ENCODE measurements at regions not wholly inside any gene's neighbourhood (a gene's known extent, or its start where the extent isn't known, plus 50 kb on each side); places are given as distances from the start of the nearest gene placed in this dataset.
A peak's percentile ranks its signal among the peaks of the same experiment; 100 is the strongest.

- Mint-ChIP-seq H3K4me1 (no peaks in the 10 kb centered on the region), H3K4me3 (no peak overlapping the region), H3K36me3 (no peaks in the 10 kb centered on the region), H3K27ac (no peak overlapping the region), H3K9me3 (peaks cover 0 to 35% (median 6%) of the 10 kb centered on the region in 8 donors), H3K27me3 (no peaks in the 10 kb centered on the region)
- H3K4me3 ChIP-seq (ENCODE audit: low read length in 2 of 2), result no peak overlapping the region
- no peaks in the 10 kb centered on the region for H3K4me1 ChIP-seq (ENCODE audit: insufficient read depth, low read length)
- H3K27ac ChIP-seq (ENCODE audit: low read depth, low read length), result no peak overlapping the region
- no peaks in the 10 kb centered on the region for H3K36me3 ChIP-seq (ENCODE audit: insufficient read depth, low read length)
- ChIA-PET CTCF (ENCODE audit: partially characterized antibody) (no interaction called here), POLR2A (ENCODE audit: partially characterized antibody) (no interaction called here)
- H3K27me3 ChIP-seq (ENCODE audit: insufficient read depth, low read length), result no peaks in the 10 kb centered on the region
- no peak for DNase-seq
- no peaks in the 10 kb centered on the region for H3K9me3 ChIP-seq (ENCODE audit: control insufficient read depth in 1 of 2, low read length in 2 of 2)
- intact Hi-C loops (cut with micrococcal nuclease), result no loop called here
Observed at GRCh38 chr9:14004110-14004509, 309.8 kb downstream of the NFIB start.

- intact Hi-C loops (cut with micrococcal nuclease), result no loop called here
- no peaks in the 10 kb centered on the region for H3K27me3 Mint-ChIP-seq
- Histone ChIP-seq H3K9me3 (ENCODE audit: control insufficient read depth in 1 of 2, low read length in 2 of 2) (no peaks in the 10 kb centered on the region), H3K4me1 (ENCODE audit: insufficient read depth, low read length) (no peaks in the 10 kb centered on the region), H3K4me3 (ENCODE audit: low read length in 2 of 2) (no peak overlapping the region), H3K27ac (ENCODE audit: low read depth, low read length) (no peak overlapping the region), H3K27me3 (ENCODE audit: insufficient read depth, low read length) (no peaks in the 10 kb centered on the region), H3K36me3 (ENCODE audit: insufficient read depth, low read length) (no peaks in the 10 kb centered on the region)
- H3K36me3 Mint-ChIP-seq, result no peaks in the 10 kb centered on the region
- POLR2A ChIA-PET (ENCODE audit: partially characterized antibody), result no interaction called here
- CTCF ChIA-PET (ENCODE audit: partially characterized antibody), result no interaction called here
- H3K9me3 Mint-ChIP-seq, result peaks cover 0 to 34% (median 13%) of the 10 kb centered on the region in 8 donors
- no peaks in the 10 kb centered on the region for H3K4me1 Mint-ChIP-seq
- no peak for DNase-seq
- H3K4me3 Mint-ChIP-seq, result no peak overlapping the region
- H3K27ac Mint-ChIP-seq, result no peak overlapping the region
Observed at GRCh38 chr9:13994240-13994639, 319.7 kb downstream of the NFIB start.

- Histone ChIP-seq H3K4me1 (ENCODE audit: insufficient read depth, low read length) (no peaks in the 10 kb centered on the region), H3K27ac (ENCODE audit: low read depth, low read length) (no peak overlapping the region), H3K4me3 (ENCODE audit: low read length in 2 of 2) (no peak overlapping the region), H3K27me3 (ENCODE audit: insufficient read depth, low read length) (no peaks in the 10 kb centered on the region), H3K36me3 (ENCODE audit: insufficient read depth, low read length) (no peaks in the 10 kb centered on the region), H3K9me3 (ENCODE audit: control insufficient read depth in 1 of 2, low read length in 2 of 2) (no peaks in the 10 kb centered on the region)
- Mint-ChIP-seq H3K36me3 (no peaks in the 10 kb centered on the region), H3K4me3 (no peak overlapping the region), H3K27ac (no peak overlapping the region), H3K4me1 (no peaks in the 10 kb centered on the region), H3K9me3 (peaks cover 0 to 30% (median 12%) of the 10 kb centered on the region in 8 donors), H3K27me3 (no peaks in the 10 kb centered on the region)
- ChIA-PET POLR2A (ENCODE audit: partially characterized antibody) (no interaction called here), CTCF (ENCODE audit: partially characterized antibody) (no interaction called here)
- DNase-seq, result no peak
- intact Hi-C loops (cut with micrococcal nuclease), result no loop called here
Observed at GRCh38 chr9:13993632-13994185, 320.2 kb downstream of the NFIB start.

DNA sequence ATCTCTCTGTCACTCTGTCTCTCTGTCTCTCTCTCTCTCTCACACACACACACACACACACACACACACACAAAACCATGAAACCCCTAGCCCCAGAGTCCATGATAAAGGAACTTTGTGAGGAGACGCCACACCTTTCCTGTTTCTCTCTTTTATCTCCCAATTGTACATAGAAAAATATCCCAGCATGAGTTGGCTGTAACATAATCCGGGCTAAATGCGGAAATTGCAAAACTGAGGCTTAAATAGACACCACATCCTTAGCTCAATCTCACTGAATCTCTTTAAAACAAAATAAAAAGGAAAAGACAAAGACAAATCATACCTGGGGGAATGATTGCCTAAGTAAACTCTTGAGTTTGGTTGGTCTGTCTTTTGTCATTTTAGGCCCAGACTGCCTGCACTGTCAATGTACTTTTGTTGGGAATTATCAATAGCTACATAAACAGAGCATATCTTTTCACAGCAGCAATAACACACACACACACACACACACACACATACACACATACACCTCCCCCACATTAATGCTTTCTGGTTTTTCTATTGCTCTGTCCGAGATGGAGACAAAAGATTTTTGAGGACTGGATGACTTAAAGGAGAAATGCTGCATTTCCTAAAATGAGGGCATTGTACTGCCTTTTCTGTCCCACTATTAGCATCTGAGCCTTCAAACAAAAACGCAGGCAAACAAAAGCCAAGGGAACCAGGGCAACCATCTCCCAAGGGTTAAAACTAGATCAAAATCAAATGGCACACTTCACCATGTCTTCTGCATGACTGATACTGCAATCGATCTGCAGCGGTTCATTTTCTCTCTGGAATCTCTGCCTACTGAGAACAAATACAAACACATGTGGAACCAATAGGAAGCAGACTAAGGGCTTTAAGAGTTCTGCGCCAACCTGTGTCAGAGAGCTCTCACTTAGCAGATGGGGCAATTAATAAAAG is 321.5 kb downstream of the NFIB start:
- intact Hi-C loops (cut with micrococcal nuclease), result no loop called here
- POLR2A ChIA-PET (ENCODE audit: partially characterized antibody), result no interaction called here
- H3K27ac Mint-ChIP-seq, result no peak overlapping the region

DNA sequence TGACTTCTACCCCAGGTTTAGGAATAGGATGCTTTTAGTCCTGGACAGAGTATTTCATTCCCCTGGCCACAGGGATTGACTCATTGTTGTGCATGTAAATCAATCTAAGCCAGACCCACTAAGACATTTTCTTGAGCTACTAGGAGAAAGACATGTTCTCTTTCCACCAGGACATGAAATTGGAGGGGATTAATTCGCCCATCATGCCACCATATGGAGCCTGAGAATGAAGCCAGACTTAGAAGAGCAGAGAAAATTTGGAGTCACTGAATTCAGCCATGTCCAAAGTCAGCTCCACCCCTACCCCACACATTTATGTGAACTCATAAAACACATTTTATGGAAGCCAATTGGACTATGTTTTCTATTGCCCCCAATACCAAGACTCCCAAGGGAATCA is 322.5 kb downstream of the NFIB start:
- Mint-ChIP-seq H3K36me3 (no peaks in the 10 kb centered on the region), H3K4me1 (no peaks in the 10 kb centered on the region), H3K9me3 (peaks cover 0 to 22% (median 11%) of the 10 kb centered on the region in 8 donors), H3K4me3 (no peak overlapping the region), H3K27me3 (no peaks in the 10 kb centered on the region), H3K27ac (no peak overlapping the region)
- CTCF ChIA-PET (ENCODE audit: partially characterized antibody), result no interaction called here
- H3K9me3 ChIP-seq (ENCODE audit: control insufficient read depth in 1 of 2, low read length in 2 of 2), result no peaks in the 10 kb centered on the region
- H3K4me1 ChIP-seq (ENCODE audit: insufficient read depth, low read length), result no peaks in the 10 kb centered on the region
- no peaks in the 10 kb centered on the region for H3K27me3 ChIP-seq (ENCODE audit: insufficient read depth, low read length)
- no peak for DNase-seq
- no peaks in the 10 kb centered on the region for H3K36me3 ChIP-seq (ENCODE audit: insufficient read depth, low read length)
- intact Hi-C loops (cut with micrococcal nuclease), result no loop called here
- no peak overlapping the region for H3K27ac ChIP-seq (ENCODE audit: low read depth, low read length)
- POLR2A ChIA-PET (ENCODE audit: partially characterized antibody), result no interaction called here
- no peak overlapping the region for H3K4me3 ChIP-seq (ENCODE audit: low read length in 2 of 2)

More for the DNA sequence above, 321.5 kb downstream of the NFIB start:
- CTCF ChIA-PET (ENCODE audit: partially characterized antibody), result no interaction called here
- Mint-ChIP-seq H3K36me3 (no peaks in the 10 kb centered on the region), H3K9me3 (peaks cover 0 to 24% (median 12%) of the 10 kb centered on the region in 8 donors), H3K4me1 (no peaks in the 10 kb centered on the region), H3K27me3 (no peaks in the 10 kb centered on the region), H3K4me3 (peak overlapping the region in 1 of 8 donors; percentile 42)
- Histone ChIP-seq H3K4me1 (ENCODE audit: insufficient read depth, low read length) (no peaks in the 10 kb centered on the region), H3K9me3 (ENCODE audit: control insufficient read depth in 1 of 2, low read length in 2 of 2) (no peaks in the 10 kb centered on the region), H3K27ac (ENCODE audit: low read depth, low read length) (no peak overlapping the region), H3K36me3 (ENCODE audit: insufficient read depth, low read length) (no peaks in the 10 kb centered on the region), H3K4me3 (ENCODE audit: low read length in 2 of 2) (no peak overlapping the region), H3K27me3 (ENCODE audit: insufficient read depth, low read length) (no peaks in the 10 kb centered on the region)
- DNase-seq, result no peak

- POLR2A ChIA-PET (ENCODE audit: partially characterized antibody), result no interaction called here
- H3K27ac ChIP-seq (ENCODE audit: low read depth, low read length), result no peak overlapping the region
Observed at GRCh38 chr9:13990994-13991393, 322.9 kb downstream of the NFIB start.

GRCh38 chr9:13990331-13990730 is 323.6 kb downstream of the NFIB start:
- Histone ChIP-seq H3K27me3 (ENCODE audit: insufficient read depth, low read length) (no peaks in the 10 kb centered on the region), H3K4me3 (ENCODE audit: low read length in 2 of 2) (no peak overlapping the region), H3K9me3 (ENCODE audit: control insufficient read depth in 1 of 2, low read length in 2 of 2) (no peaks in the 10 kb centered on the region), H3K4me1 (ENCODE audit: insufficient read depth, low read length) (no peaks in the 10 kb centered on the region), H3K27ac (ENCODE audit: low read depth, low read length) (no peak overlapping the region), H3K36me3 (ENCODE audit: insufficient read depth, low read length) (no peaks in the 10 kb centered on the region)
- DNase-seq, result no peak
- Mint-ChIP-seq H3K36me3 (no peaks in the 10 kb centered on the region), H3K27ac (no peak overlapping the region), H3K27me3 (no peaks in the 10 kb centered on the region), H3K4me3 (no peak overlapping the region), H3K9me3 (peaks cover 0 to 26% (median 12%) of the 10 kb centered on the region in 8 donors), H3K4me1 (no peaks in the 10 kb centered on the region)
- intact Hi-C loops (cut with micrococcal nuclease), result no loop called here
- CTCF ChIA-PET (ENCODE audit: partially characterized antibody), result no interaction called here
- POLR2A ChIA-PET (ENCODE audit: partially characterized antibody), result no interaction called here

More at GRCh38 chr9:13990994-13991393, 322.9 kb downstream of the NFIB start:
- no peak for DNase-seq
- Mint-ChIP-seq H3K27ac (no peak overlapping the region), H3K36me3 (no peaks in the 10 kb centered on the region), H3K4me3 (no peak overlapping the region), H3K4me1 (no peaks in the 10 kb centered on the region), H3K27me3 (no peaks in the 10 kb centered on the region), H3K9me3 (peaks cover 0 to 23% (median 11%) of the 10 kb centered on the region in 8 donors)
- Histone ChIP-seq H3K4me3 (ENCODE audit: low read length in 2 of 2) (no peak overlapping the region), H3K36me3 (ENCODE audit: insufficient read depth, low read length) (no peaks in the 10 kb centered on the region), H3K4me1 (ENCODE audit: insufficient read depth, low read length) (no peaks in the 10 kb centered on the region), H3K27me3 (ENCODE audit: insufficient read depth, low read length) (no peaks in the 10 kb centered on the region), H3K9me3 (ENCODE audit: control insufficient read depth in 1 of 2, low read length in 2 of 2) (no peaks in the 10 kb centered on the region)
- intact Hi-C loops (cut with micrococcal nuclease), result no loop called here
- CTCF ChIA-PET (ENCODE audit: partially characterized antibody), result no interaction called here

Data from CD4-positive, alpha-beta memory T cell (primary cell).